ENCODE measurements at regions not wholly inside any gene's neighbourhood (a gene's known extent, or its start where the extent isn't known, plus 50 kb on each side); places are given as distances from the start of the nearest gene placed in this dataset.

GRCh38 chr10:43852644-43853214, 204.0 kb upstream of the ZNF32 start:
- TF ChIP-seq RARB (CRISPR knock-in tag; IDR thresholded peaks at IDR 0.05): no peak
- TF ChIP-seq SNAI2 (CRISPR knock-in tag; IDR thresholded peaks at IDR 0.05): no peak
- no peak for TF ChIP-seq CREB5 (CRISPR knock-in tag; IDR thresholded peaks at IDR 0.05; ENCODE audit: low read depth)
- TF ChIP-seq ESRRG (CRISPR knock-in tag; IDR thresholded peaks at IDR 0.05): no peak
- no peak for TF ChIP-seq ZFP30 (CRISPR knock-in tag; IDR thresholded peaks at IDR 0.05)
- TF ChIP-seq ZNF565 (CRISPR knock-in tag; conservative IDR thresholded peaks at IDR 0.05; ENCODE audit: low read depth): no peak
- no peak for TF ChIP-seq ZNF8 (CRISPR knock-in tag; IDR thresholded peaks at IDR 0.05)
- no peak for TF ChIP-seq PPARA (CRISPR knock-in tag; IDR thresholded peaks at IDR 0.05; ENCODE audit: borderline replicate concordance)
- no peak for TF ChIP-seq PATZ1 (CRISPR knock-in tag; IDR thresholded peaks at IDR 0.05; ENCODE audit: borderline replicate concordance)
- no peak for TF ChIP-seq CSDC2 (CRISPR knock-in tag; IDR thresholded peaks at IDR 0.05)

Data from SK-N-SH treated with all-trans-retinoic acid at 6 μM for 48 hours (cell line).